LNCAP (cell line): ENCODE measurements at regions not wholly inside any gene's neighbourhood (a gene's known extent, or its start where the extent isn't known, plus 50 kb on each side); places are given as distances from the start of the nearest gene placed in this dataset.

ENCODE experiments used
- CTCF ChIP-seq: fragments of 450-650 bp; IDR thresholded peaks from 2 replicates; pipeline ENCODE4 v1.5.1; 2017; ENCODE audit warnings: mild to moderate bottlenecking

GRCh38 chr6:62393608-62394007 lies 107.6 kb upstream of the KHDRBS2 start:
- no peak for TF ChIP-seq CTCF

- TF ChIP-seq CTCF = no peak
Observed at GRCh38 chr6:62392291-62392690, 106.3 kb upstream of the KHDRBS2 start.

- no peak for TF ChIP-seq CTCF
Observed at GRCh38 chr6:62391358-62391757, 105.3 kb upstream of the KHDRBS2 start.

- no peak for TF ChIP-seq CTCF
Observed at GRCh38 chr6:62390401-62390800, 104.4 kb upstream of the KHDRBS2 start.

- TF ChIP-seq CTCF = no peak
Observed at GRCh38 chr6:62371453-62372210, 85.6 kb upstream of the KHDRBS2 start.

GRCh38 chr6:62367601-62368000 lies 81.6 kb upstream of the KHDRBS2 start:
- no peak for TF ChIP-seq CTCF

GRCh38 chr6:62362097-62362496 lies 76.1 kb upstream of the KHDRBS2 start:
- TF ChIP-seq CTCF = no peak

GRCh38 chr6:62357835-62358234 lies 71.8 kb upstream of the KHDRBS2 start:
- TF ChIP-seq CTCF = no peak
